ENCODE measurements at regions not wholly inside any gene's neighbourhood (a gene's known extent, or its start where the extent isn't known, plus 50 kb on each side); places are given as distances from the start of the nearest gene placed in this dataset.

GRCh38 chr4:128725405-128726055 is 84.0 kb upstream of the JADE1 start (continued):
- TF ChIP-seq HBP1 (CRISPR knock-in tag; IDR thresholded peaks at IDR 0.05; ENCODE audit: low read depth) (peak; percentile 60; the same call in 1 of the 2 replicates), CREBL2 (CRISPR knock-in tag; IDR thresholded peaks at IDR 0.05; ENCODE audit: borderline replicate concordance) (no peak), LRRFIP1 (CRISPR knock-in tag; conservative IDR thresholded peaks at IDR 0.05) (no peak), MLX (CRISPR knock-in tag; IDR thresholded peaks at IDR 0.05) (peak; percentile 97), RNF2 (conservative IDR thresholded peaks at IDR 0.05; ENCODE audit: low read depth) (no peak), KLF13 (CRISPR knock-in tag; IDR thresholded peaks at IDR 0.05) (no peak), KLF15 (CRISPR knock-in tag; IDR thresholded peaks at IDR 0.05; ENCODE audit: borderline replicate concordance) (no peak), ZBTB14 (CRISPR knock-in tag; IDR thresholded peaks at IDR 0.05) (no peak), TEAD3 (CRISPR knock-in tag; optimal IDR thresholded peaks at IDR 0.05; ENCODE audit: borderline replicate concordance) (peak; percentile 47), ZNF354B (CRISPR knock-in tag; IDR thresholded peaks at IDR 0.05) (no peak), ZNF12 (CRISPR knock-in tag; IDR thresholded peaks at IDR 0.05) (no peak), HDAC1 (CRISPR knock-in tag; IDR thresholded peaks at IDR 0.05) (peak; percentile 73), ELF3 (CRISPR knock-in tag; IDR thresholded peaks at IDR 0.05) (peak; percentile 48; the same call in 1 of the 2 replicates), MAX (IDR thresholded peaks at IDR 0.05) (peak; percentile 92), ZMAT3 (CRISPR knock-in tag; conservative IDR thresholded peaks at IDR 0.05) (no peak), HOMEZ (CRISPR knock-in tag; IDR thresholded peaks at IDR 0.05; ENCODE audit: low read depth) (no peak; the same call in 1 of the 2 replicates), HNF4A (CRISPR knock-in tag; IDR thresholded peaks at IDR 0.05) (peak; percentile 83), REXO4 (CRISPR knock-in tag; IDR thresholded peaks at IDR 0.05; ENCODE audit: borderline replicate concordance) (no peak), NFRKB (IDR thresholded peaks at IDR 0.05) (no peak), ZNF337 (CRISPR knock-in tag; IDR thresholded peaks at IDR 0.05; ENCODE audit: borderline replicate concordance, low read depth) (no peak), ARNTL (CRISPR knock-in tag; IDR thresholded peaks at IDR 0.05) (peak; percentile 93)

Measured in HepG2 (cell line).